Tibial artery (tissue), 4 donors: ENCODE measurements at regions not wholly inside any gene's neighbourhood (a gene's known extent, or its start where the extent isn't known, plus 50 kb on each side); places are given as distances from the start of the nearest gene placed in this dataset.
"Not testable (repeated sequence)": the region's sequence is repeated elsewhere in the genome, so short reads cannot be mapped to it uniquely, and the experiment has no call there.

Experiments used
- DNase-seq, 2 donors: peaks; one replicate each; pipeline ENCODE4 v3.0.0-alpha.2; 2019
- H3K27ac ChIP-seq, 2 donors: fragments of 200-600 bp; sonication (generic) in 1 of 2; 1 replicate in 1 of 2; 2 replicates in 1 of 2; pipeline ENCODE4 v1.5.1; 2018 to 2019; ENCODE audit warnings: mild to moderate bottlenecking in 1 of 2
- H3K27me3 ChIP-seq, 2 donors: fragments of 200-600 bp; sonication (generic) in 1 of 2; one replicate each; pipeline versions ENCODE4 v1.5.1 to v1.6.0; 2016 to 2019
- H3K36me3 ChIP-seq, 3 donors: fragments of 200-600 bp; sonication (generic) in 2 of 3; one replicate each; pipeline ENCODE4 v1.5.1; 2016 to 2019; ENCODE audit warnings: mild to moderate bottlenecking in 2 of 3
- H3K4me1 ChIP-seq, 4 donors: fragments of 200-600 bp; sonication (generic) in 2 of 4; 1 replicate in 3 of 4; 2 replicates in 1 of 4; pipeline ENCODE4 v1.5.1; 2016 to 2019
- H3K4me3 ChIP-seq, 2 donors: fragments of 200-600 bp; sonication (generic) in 1 of 2; 1 replicate in 1 of 2; 2 replicates in 1 of 2; pipeline ENCODE4 v1.5.1; 2018 to 2019; ENCODE audit warnings: mild to moderate bottlenecking in 2 of 2
- H3K9me3 ChIP-seq, 3 donors: fragments of 200-600 bp; sonication (generic) in 1 of 3; one replicate each; pipeline ENCODE4 v1.5.1; 2016 to 2019
- intact Hi-C: fragments of 100-400 bp; cut with DNase I; formaldehyde crosslinking; loops from one replicate; pipeline ENCODE4 v1.15.0; 2023; ENCODE audit warnings: low total_unique reads
- TF ChIP-seq, protein P1 (sequence below), 2 experiments: fragments of 200-600 bp in 1 of 2; fragments of 450-650 bp in 1 of 2; IDR thresholded peaks; one replicate each; pipeline ENCODE4 v1.5.1; 2017 to 2019; ENCODE audit warnings: antibody characterized with exemption in 2 of 2, mild to moderate bottlenecking in 1 of 2, moderate library complexity in 1 of 2

- H3K36me3 ChIP-seq, result no peaks in the 10 kb centered on the region
- TF ChIP-seq, protein P1, sequence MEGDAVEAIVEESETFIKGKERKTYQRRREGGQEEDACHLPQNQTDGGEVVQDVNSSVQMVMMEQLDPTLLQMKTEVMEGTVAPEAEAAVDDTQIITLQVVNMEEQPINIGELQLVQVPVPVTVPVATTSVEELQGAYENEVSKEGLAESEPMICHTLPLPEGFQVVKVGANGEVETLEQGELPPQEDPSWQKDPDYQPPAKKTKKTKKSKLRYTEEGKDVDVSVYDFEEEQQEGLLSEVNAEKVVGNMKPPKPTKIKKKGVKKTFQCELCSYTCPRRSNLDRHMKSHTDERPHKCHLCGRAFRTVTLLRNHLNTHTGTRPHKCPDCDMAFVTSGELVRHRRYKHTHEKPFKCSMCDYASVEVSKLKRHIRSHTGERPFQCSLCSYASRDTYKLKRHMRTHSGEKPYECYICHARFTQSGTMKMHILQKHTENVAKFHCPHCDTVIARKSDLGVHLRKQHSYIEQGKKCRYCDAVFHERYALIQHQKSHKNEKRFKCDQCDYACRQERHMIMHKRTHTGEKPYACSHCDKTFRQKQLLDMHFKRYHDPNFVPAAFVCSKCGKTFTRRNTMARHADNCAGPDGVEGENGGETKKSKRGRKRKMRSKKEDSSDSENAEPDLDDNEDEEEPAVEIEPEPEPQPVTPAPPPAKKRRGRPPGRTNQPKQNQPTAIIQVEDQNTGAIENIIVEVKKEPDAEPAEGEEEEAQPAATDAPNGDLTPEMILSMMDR (IDR thresholded peaks at IDR 0.05), result no peak
- no peaks in the 10 kb centered on the region for H3K4me1 ChIP-seq
- H3K27me3 ChIP-seq, result no peaks in the 10 kb centered on the region
- no peak for DNase-seq
- H3K27ac ChIP-seq, result no peak overlapping the region
- H3K9me3 ChIP-seq, result no peaks in the 10 kb centered on the region
- intact Hi-C loops, result no loop called here
- no peak overlapping the region for H3K4me3 ChIP-seq
These were observed 673.8 kb downstream of the GBE1 start for GRCh38 chr3:81087607-81088006.

DNA sequence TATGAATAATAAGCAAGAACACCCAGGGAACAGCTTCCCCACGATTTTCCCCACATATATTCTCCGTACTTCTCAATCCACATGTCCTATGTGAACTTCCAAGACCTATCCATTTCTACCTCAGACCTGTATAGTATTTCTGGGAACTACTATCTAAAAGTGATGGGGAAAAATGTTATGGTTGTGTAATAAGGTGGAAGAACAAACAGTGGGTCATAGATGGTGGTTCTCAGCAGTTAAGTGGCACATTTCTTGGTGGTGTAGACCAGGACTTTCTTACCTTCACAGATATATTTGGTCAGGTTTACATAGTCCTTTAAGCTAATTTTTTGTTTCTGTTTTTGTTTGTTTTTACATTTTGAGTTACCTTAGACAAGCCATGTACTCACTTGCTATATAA is 675.1 kb downstream of the GBE1 start:
- intact Hi-C loops, result no loop called here
- H3K4me3 ChIP-seq, result no peak overlapping the region
- DNase-seq, result no peak
- no peaks in the 10 kb centered on the region for H3K27me3 ChIP-seq
- no peaks in the 10 kb centered on the region for H3K4me1 ChIP-seq
- TF ChIP-seq, protein P1 (IDR thresholded peaks at IDR 0.05), result no peak
- H3K9me3 ChIP-seq, result no peaks in the 10 kb centered on the region
- H3K27ac ChIP-seq, result no peak overlapping the region
- H3K36me3 ChIP-seq, result no peaks in the 10 kb centered on the region

GRCh38 chr3:81080608-81081007 is 680.8 kb downstream of the GBE1 start:
- TF ChIP-seq, protein P1 (IDR thresholded peaks at IDR 0.05), result no peak
- intact Hi-C loops, result no loop called here
- DNase-seq, result no peak

DNA sequence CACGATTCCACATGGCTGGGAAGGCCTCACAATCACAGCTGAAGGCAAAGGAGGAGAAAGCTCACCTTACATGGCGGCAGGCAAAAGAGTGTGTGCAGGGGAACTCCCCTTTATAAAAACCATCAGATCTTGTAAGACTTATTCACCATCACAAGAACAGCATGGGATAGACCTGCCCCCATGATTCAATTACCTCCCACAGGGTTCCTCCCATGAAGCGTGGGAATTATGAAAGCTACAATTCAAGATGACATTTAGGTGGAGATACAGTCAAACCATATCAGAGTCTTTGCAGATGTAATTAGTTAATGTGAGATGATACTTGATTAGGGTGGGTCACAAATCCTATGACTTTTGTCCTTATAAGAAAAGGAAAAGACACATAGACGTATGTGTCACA is 688.9 kb downstream of the GBE1 start:
- TF ChIP-seq, protein P1 (IDR thresholded peaks at IDR 0.05), result no peak
- H3K4me1 ChIP-seq, result no peaks in the 10 kb centered on the region
- no peak overlapping the region for H3K27ac ChIP-seq
- no peak overlapping the region for H3K4me3 ChIP-seq
- intact Hi-C loops, result no loop called here
- DNase-seq, result no peak
- no peaks in the 10 kb centered on the region for H3K9me3 ChIP-seq
- no peaks in the 10 kb centered on the region for H3K27me3 ChIP-seq
- H3K36me3 ChIP-seq, result no peaks in the 10 kb centered on the region

More at GRCh38 chr3:81080608-81081007, 680.8 kb downstream of the GBE1 start:
- Histone ChIP-seq H3K9me3 (no peaks in the 10 kb centered on the region), H3K36me3 (no peaks in the 10 kb centered on the region), H3K27me3 (no peaks in the 10 kb centered on the region), H3K4me3 (no peak overlapping the region), H3K4me1 (no peaks in the 10 kb centered on the region), H3K27ac (no peak overlapping the region)

GRCh38 chr3:81068546-81068945 is 692.9 kb downstream of the GBE1 start:
- Histone ChIP-seq H3K4me3 (no peak overlapping the region), H3K4me1 (no peaks in the 10 kb centered on the region), H3K27ac (no peak overlapping the region), H3K27me3 (no peaks in the 10 kb centered on the region), H3K9me3 (no peaks in the 10 kb centered on the region), H3K36me3 (no peaks in the 10 kb centered on the region)
- no peak for DNase-seq
- TF ChIP-seq, protein P1 (IDR thresholded peaks at IDR 0.05), result no peak
- intact Hi-C loops, result no loop called here

DNA sequence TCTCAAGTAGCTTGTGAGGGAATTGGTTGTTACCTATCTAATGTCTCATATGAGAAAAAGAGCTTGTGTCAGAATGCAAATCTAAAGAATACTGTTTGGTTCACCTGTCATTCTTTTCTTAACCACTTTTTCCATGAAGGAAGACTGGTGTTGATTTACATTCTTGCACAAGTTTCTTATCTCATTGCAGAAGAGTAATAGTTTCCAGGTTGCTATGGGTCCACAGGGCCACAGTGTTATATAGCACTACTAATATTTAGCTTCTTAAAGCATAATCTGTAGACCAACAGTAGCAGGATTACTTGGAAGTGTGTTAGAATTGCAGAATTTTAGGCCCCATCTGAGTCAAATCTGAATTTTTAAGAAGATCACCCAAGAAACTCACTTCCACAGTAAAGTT is 697.5 kb downstream of the GBE1 start:
- H3K27ac ChIP-seq, result no peak overlapping the region
- intact Hi-C loops, result no loop called here
- no peak overlapping the region for H3K4me3 ChIP-seq
- TF ChIP-seq, protein P1 (IDR thresholded peaks at IDR 0.05), result no peak
- no peaks in the 10 kb centered on the region for H3K4me1 ChIP-seq
- no peaks in the 10 kb centered on the region for H3K9me3 ChIP-seq
- H3K27me3 ChIP-seq, result no peaks in the 10 kb centered on the region
- no peak for DNase-seq
- H3K36me3 ChIP-seq, result no peaks in the 10 kb centered on the region

GRCh38 chr3:81051133-81051532 is 710.3 kb downstream of the GBE1 start:
- H3K4me1 ChIP-seq, H3K36me3 ChIP-seq, DNase-seq, H3K9me3 ChIP-seq, H3K4me3 ChIP-seq, intact Hi-C loops, H3K27ac ChIP-seq, H3K27me3 ChIP-seq: not testable (repeated sequence)
